Prostate gland (tissue), 2 donors: ENCODE measurements at regions not wholly inside any gene's neighbourhood (a gene's known extent, or its start where the extent isn't known, plus 50 kb on each side); places are given as distances from the start of the nearest gene placed in this dataset.

ENCODE experiments used
- DNase-seq: peaks from one replicate; pipeline ENCODE4 v3.0.0-alpha.2; 2019; ENCODE audit warnings: low spot score
- H3K27ac ChIP-seq, 2 donors: fragments of 200-600 bp; sonication (generic); 2 replicates each; pipeline ENCODE4 v1.5.1; 2017 to 2019
- H3K27me3 ChIP-seq: fragments of 200-600 bp; sonication (generic); replicated peaks from 2 replicates; pipeline ENCODE4 v1.5.1; 2019; ENCODE audit not compliant: insufficient read depth
- H3K36me3 ChIP-seq, 2 donors: fragments of 200-600 bp; sonication (generic); 1 replicate in 1 of 2; 2 replicates in 1 of 2; pipeline versions ENCODE4 v1.5.1 to v1.8.1; 2017 to 2019
- H3K4me1 ChIP-seq: fragments of 200-600 bp; sonication (generic); replicated peaks from 2 replicates; pipeline ENCODE4 v1.5.1; 2019
- H3K4me3 ChIP-seq, 2 donors: fragments of 200-600 bp; sonication (generic); 2 replicates each; pipeline ENCODE4 v1.5.1; 2017 to 2019
- H3K9me3 ChIP-seq: fragments of 200-600 bp; sonication (generic); 2 replicates; pipeline ENCODE4 v1.5.1; 2017
- CTCF ChIP-seq, 4 experiments: fragments of 200-600 bp in 2 of 4; fragments of 450-650 bp in 2 of 4; sonication (generic) in 2 of 4; IDR thresholded peaks; 1 replicate in 3 of 4; 2 replicates in 1 of 4; pipeline ENCODE4 v1.5.1; 2016 to 2019; ENCODE audit warnings: antibody characterized with exemption in 4 of 4, mild to moderate bottlenecking in 2 of 4, moderate library complexity in 2 of 4
- POLR2A ChIP-seq: fragments of 450-650 bp; IDR thresholded peaks from one replicate; pipeline ENCODE4 v1.6.1; 2016; ENCODE audit warnings: antibody characterized with exemption, mild to moderate bottlenecking
- POLR2AphosphoS5 ChIP-seq: sonication (generic); formaldehyde crosslinking; IDR thresholded peaks from one replicate; pipeline ENCODE4 v1.6.1; 2017; ENCODE audit warnings: antibody characterized with exemption
- WGBS: methylation state at CpG from one replicate; pipeline ENCODE4 v1.1.5; 2018; 5-methylcytosine and 5-hydroxymethylcytosine counted together
- intact Hi-C: fragments of 100-400 bp; cut with DNase I; formaldehyde crosslinking; loops from one replicate; pipeline ENCODE4 v1.14.2; 2022

GRCh38 chr2:41949091-41949882 lies 98.5 kb upstream of the PKDCC start:
- TF ChIP-seq CTCF (IDR thresholded peaks at IDR 0.05) (no peak), POLR2A (no peak), POLR2AphosphoS5 (no peak)
- H3K4me1 ChIP-seq = no peaks in the 10 kb centered on the region
- no peaks in the 10 kb centered on the region for H3K9me3 ChIP-seq
- H3K27ac ChIP-seq = no peak overlapping the region
- WGBS = 81% methylated on average over 7 of the region's 7 CpGs
- H3K36me3 ChIP-seq = no peaks in the 10 kb centered on the region
- H3K4me3 ChIP-seq = no peak overlapping the region
- no peaks in the 10 kb centered on the region for H3K27me3 ChIP-seq
- DNase-seq = no peak
- intact Hi-C loops = no loop called here

GRCh38 chr2:41949883-41950665 lies 97.7 kb upstream of the PKDCC start:
- DNase-seq = no peak
- WGBS = 75% methylated on average over 4 of the region's 4 CpGs
- Histone ChIP-seq H3K4me3 (no peak overlapping the region), H3K4me1 (no peaks in the 10 kb centered on the region), H3K27me3 (no peaks in the 10 kb centered on the region), H3K27ac (no peak overlapping the region), H3K9me3 (no peaks in the 10 kb centered on the region), H3K36me3 (no peaks in the 10 kb centered on the region)
- TF ChIP-seq CTCF (IDR thresholded peaks at IDR 0.05) (no peak), POLR2A (no peak), POLR2AphosphoS5 (no peak)
- intact Hi-C loops = no loop called here

GRCh38 chr2:41950666-41950960 lies 97.2 kb upstream of the PKDCC start:
- H3K9me3 ChIP-seq = no peaks in the 10 kb centered on the region
- no peak overlapping the region for H3K27ac ChIP-seq
- no peak overlapping the region for H3K4me3 ChIP-seq
- no peak for DNase-seq
- H3K4me1 ChIP-seq = no peaks in the 10 kb centered on the region
- WGBS = 86% methylated on average over 1 of the region's 1 CpG
- H3K36me3 ChIP-seq = no peaks in the 10 kb centered on the region
- intact Hi-C loops = no loop called here
- H3K27me3 ChIP-seq = no peaks in the 10 kb centered on the region
- TF ChIP-seq POLR2AphosphoS5 (no peak), POLR2A (no peak), CTCF (IDR thresholded peaks at IDR 0.05) (no peak)

- WGBS = 89% methylated on average over 14 of the region's 16 CpGs
- intact Hi-C loops = no loop called here
- no peak for DNase-seq
Measured at GRCh38 chr2:41954304-41955291, 93.2 kb upstream of the PKDCC start.

More at GRCh38 chr2:41954304-41955291, 93.2 kb upstream of the PKDCC start:
- H3K27me3 ChIP-seq = no peaks in the 10 kb centered on the region
- H3K9me3 ChIP-seq = no peaks in the 10 kb centered on the region
- TF ChIP-seq POLR2A = no peak
- TF ChIP-seq POLR2AphosphoS5 = no peak
- TF ChIP-seq CTCF (IDR thresholded peaks at IDR 0.05) = no peak
- no peaks in the 10 kb centered on the region for H3K4me1 ChIP-seq
- no peak overlapping the region for H3K4me3 ChIP-seq
- no peaks in the 10 kb centered on the region for H3K36me3 ChIP-seq
- no peak overlapping the region for H3K27ac ChIP-seq
